ENCODE measurements at regions not wholly inside any gene's neighbourhood (a gene's known extent, or its start where the extent isn't known, plus 50 kb on each side); places are given as distances from the start of the nearest gene placed in this dataset.

- H3K4me1 ChIP-seq (ENCODE audit: insufficient read depth, low read length) = no peaks in the 10 kb centered on the region
- no peaks in the 10 kb centered on the region for H3K79me1 ChIP-seq (ENCODE audit: insufficient read depth, low read depth, low read length, poor library complexity, severe bottlenecking)
- H4K8ac ChIP-seq (replicated peaks; ENCODE audit: insufficient read length, low read depth, low read length) = no peak overlapping the region
- no peaks in the 10 kb centered on the region for H3K27me3 Mint-ChIP-seq (ENCODE audit: low read depth)
- no peaks in the 10 kb centered on the region for H4K20me1 ChIP-seq (ENCODE audit: control insufficient read depth, insufficient read depth, insufficient read length)
- H3K9me3 ChIP-seq (ENCODE audit: control insufficient read depth, low read depth, low read length) = no peaks in the 10 kb centered on the region
- no peak overlapping the region for H4K91ac ChIP-seq (ENCODE audit: insufficient read length, low read depth, low read length)
- no peaks in the 10 kb centered on the region for H3K4me1 Mint-ChIP-seq
- no peak overlapping the region for H3K14ac ChIP-seq (ENCODE audit: insufficient read depth, low read length)
- H3K27ac ChIP-seq (ENCODE audit: insufficient read length, low read depth, low read length) = no peak overlapping the region
- H2BK20ac ChIP-seq (ENCODE audit: low read depth, low read length, poor library complexity, severe bottlenecking) = no peak overlapping the region
- H2BK120ac ChIP-seq (ENCODE audit: low read depth, low read length, poor library complexity, severe bottlenecking) = no peak overlapping the region
- H3K27me3 ChIP-seq (ENCODE audit: insufficient read depth, low read length) = no peaks in the 10 kb centered on the region
- no peak overlapping the region for H3K9ac ChIP-seq (ENCODE audit: extremely low read depth, insufficient read length, low read length)
- no peak overlapping the region for H2BK5ac ChIP-seq (ENCODE audit: insufficient read length, low read length)
- H2BK15ac ChIP-seq (ENCODE audit: low read depth, low read length) = no peak overlapping the region
- H3K23ac ChIP-seq (ENCODE audit: insufficient read length, low read depth, low read length) = no peak overlapping the region
- no peak overlapping the region for H3K56ac ChIP-seq (ENCODE audit: insufficient read length, low read depth, low read length)
- H3K4ac ChIP-seq (ENCODE audit: low read depth, low read length) = no peak overlapping the region
- H3T11ph ChIP-seq (ENCODE audit: low read length) = no peak overlapping the region
- no peak overlapping the region for H3K4me3 Mint-ChIP-seq
- H3K18ac ChIP-seq (ENCODE audit: insufficient read length, low read depth, low read length) = no peak overlapping the region
- no CpG with 5 or more reads among the region's 2 CpGs for WGBS (ENCODE audit: extremely low coverage, insufficient read length, low lambda C conversion rate)
- peaks cover 0 to 9% (median 6%) of the 10 kb centered on the region in 3 experiments; a peak in 5 of 7 replicates for H3K36me3 Mint-ChIP-seq (ENCODE audit: insufficient read depth in 1 of 3, low read depth in 3 of 3)
- TF ChIP-seq CTCF (conservative IDR thresholded peaks at IDR 0.05) = no peak
- H2AFZ ChIP-seq (ENCODE audit: low read length) = no peak overlapping the region
- H3K9me3 Mint-ChIP-seq = peaks cover 8 to 17% of the 10 kb centered on the region in 2 experiments; a peak in 4 of 5 replicates
- no peak overlapping the region for H3K4me2 ChIP-seq (ENCODE audit: insufficient read depth, insufficient read length, low read length)
- no peak overlapping the region for H2AK5ac ChIP-seq (ENCODE audit: insufficient read length, low read length)
- no peak for DNase-seq
- H3K23me2 ChIP-seq (ENCODE audit: insufficient read length, low read depth, low read length, poor library complexity, severe bottlenecking) = no peaks in the 10 kb centered on the region
- no peak overlapping the region for H2BK12ac ChIP-seq (ENCODE audit: insufficient read length, low read depth, low read length)
- H3K79me2 ChIP-seq (ENCODE audit: insufficient read depth, low read length) = no peaks in the 10 kb centered on the region
- H4K5ac ChIP-seq (ENCODE audit: insufficient read length, low read depth, low read length) = no peak overlapping the region
- H3K27ac Mint-ChIP-seq = no peak overlapping the region
Measured at GRCh38 chr9:118252027-118252426, 547.8 kb downstream of the TLR4 start.

Data from H9 (cell line).